ENCODE measurements at regions not wholly inside any gene's neighbourhood (a gene's known extent, or its start where the extent isn't known, plus 50 kb on each side); places are given as distances from the start of the nearest gene placed in this dataset.

- DNase-seq: no peak
These were observed 57.8 kb upstream of the IGFBP2 start for GRCh38 chr2:216575465-216575864.

GRCh38 chr2:216576616-216577015, 56.6 kb upstream of the IGFBP2 start:
- DNase-seq: no peak

- DNase-seq: no peak
These were observed 54.9 kb upstream of the IGFBP2 start for GRCh38 chr2:216578325-216578724.

GRCh38 chr2:216583147-216583546, 50.1 kb upstream of the IGFBP2 start:
- no peak for DNase-seq

All from muscle of arm (tissue), 1 donor.